Activated CD4-positive, alpha-beta T cell treated with anti-CD3 and anti-CD28 coated beads, Interleukin-2, amount 10 ng/mL, durations not matched to agents 24 days and 14 days (primary cell): ENCODE measurements at regions not wholly inside any gene's neighbourhood (a gene's known extent, or its start where the extent isn't known, plus 50 kb on each side); places are given as distances from the start of the nearest gene placed in this dataset.

ENCODE experiments used
- DNase-seq: peaks from one replicate; pipeline ENCODE4 v3.0.0; 2022
- H3K27ac Mint-ChIP-seq: one replicate; pipeline ENCODE4 v1.8.0; 2022; ENCODE audit warnings: mild to moderate bottlenecking, mixed read lengths
- H3K27me3 Mint-ChIP-seq: one replicate; pipeline ENCODE4 v1.8.0; 2022; ENCODE audit warnings: mixed read lengths
- H3K36me3 Mint-ChIP-seq: one replicate; pipeline ENCODE4 v1.8.0; 2022; ENCODE audit warnings: low read depth, mild to moderate bottlenecking, mixed read lengths
- H3K4me1 Mint-ChIP-seq: one replicate; pipeline ENCODE4 v1.8.0; 2021; ENCODE audit warnings: mixed read lengths
- H3K4me3 Mint-ChIP-seq: one replicate; pipeline ENCODE4 v1.8.0; 2022; ENCODE audit warnings: mild to moderate bottlenecking, moderate library complexity, mixed read lengths
- H3K9me3 Mint-ChIP-seq: one replicate; pipeline ENCODE4 v1.8.0; 2021; ENCODE audit warnings: mixed read lengths
- intact Hi-C: fragments of 100-400 bp; cut with micrococcal nuclease; formaldehyde crosslinking; loops from one replicate; pipeline ENCODE4 v1.15.1; 2023

- no peak for DNase-seq
- intact Hi-C loops: no loop called here
- no peaks in the 10 kb centered on the region for H3K27me3 Mint-ChIP-seq
- no peak overlapping the region for H3K27ac Mint-ChIP-seq
- H3K9me3 Mint-ChIP-seq: no peaks in the 10 kb centered on the region
- H3K36me3 Mint-ChIP-seq: no peaks in the 10 kb centered on the region
- H3K4me3 Mint-ChIP-seq: no peak overlapping the region
- no peaks in the 10 kb centered on the region for H3K4me1 Mint-ChIP-seq
These were observed 316.8 kb upstream of the CHRM2 start for GRCh38 chr7:136551618-136552017.

GRCh38 chr7:136549756-136550155, 318.7 kb upstream of the CHRM2 start:
- Mint-ChIP-seq H3K9me3 (no peaks in the 10 kb centered on the region), H3K4me3 (no peak overlapping the region), H3K36me3 (no peaks in the 10 kb centered on the region), H3K27me3 (no peaks in the 10 kb centered on the region), H3K27ac (no peak overlapping the region), H3K4me1 (no peaks in the 10 kb centered on the region)
- intact Hi-C loops: no loop called here
- no peak for DNase-seq

GRCh38 chr7:136533732-136534131, 334.7 kb upstream of the CHRM2 start:
- intact Hi-C loops: no loop called here
- peaks cover 15% of the 10 kb centered on the region for H3K9me3 Mint-ChIP-seq
- no peaks in the 10 kb centered on the region for H3K4me1 Mint-ChIP-seq
- H3K4me3 Mint-ChIP-seq: no peak overlapping the region
- DNase-seq: no peak
- H3K36me3 Mint-ChIP-seq: no peaks in the 10 kb centered on the region
- no peak overlapping the region for H3K27ac Mint-ChIP-seq
- no peaks in the 10 kb centered on the region for H3K27me3 Mint-ChIP-seq

GRCh38 chr7:136530831-136531230, 337.6 kb upstream of the CHRM2 start:
- Mint-ChIP-seq H3K36me3 (no peaks in the 10 kb centered on the region), H3K27ac (no peak overlapping the region), H3K4me3 (no peak overlapping the region), H3K27me3 (no peaks in the 10 kb centered on the region), H3K4me1 (no peaks in the 10 kb centered on the region), H3K9me3 (peaks cover 15% of the 10 kb centered on the region)
- intact Hi-C loops: no loop called here
- no peak for DNase-seq

GRCh38 chr7:136528329-136528728, 340.1 kb upstream of the CHRM2 start:
- DNase-seq: no peak
- H3K4me1 Mint-ChIP-seq: no peaks in the 10 kb centered on the region
- H3K4me3 Mint-ChIP-seq: no peak overlapping the region
- H3K36me3 Mint-ChIP-seq: no peaks in the 10 kb centered on the region
- H3K9me3 Mint-ChIP-seq: peaks cover 8% of the 10 kb centered on the region
- H3K27ac Mint-ChIP-seq: no peak overlapping the region
- no peaks in the 10 kb centered on the region for H3K27me3 Mint-ChIP-seq
- intact Hi-C loops: no loop called here

GRCh38 chr7:136527554-136527953, 340.9 kb upstream of the CHRM2 start:
- no peaks in the 10 kb centered on the region for H3K9me3 Mint-ChIP-seq
- H3K4me3 Mint-ChIP-seq: no peak overlapping the region
- no peak for DNase-seq
- no peak overlapping the region for H3K27ac Mint-ChIP-seq
- H3K4me1 Mint-ChIP-seq: no peaks in the 10 kb centered on the region
- intact Hi-C loops: no loop called here
- H3K27me3 Mint-ChIP-seq: no peaks in the 10 kb centered on the region
- H3K36me3 Mint-ChIP-seq: no peaks in the 10 kb centered on the region

- H3K27ac Mint-ChIP-seq: no peak overlapping the region
- DNase-seq: no peak
- H3K4me1 Mint-ChIP-seq: no peaks in the 10 kb centered on the region
- intact Hi-C loops: no loop called here
- H3K9me3 Mint-ChIP-seq: no peaks in the 10 kb centered on the region
- H3K36me3 Mint-ChIP-seq: no peaks in the 10 kb centered on the region
- no peaks in the 10 kb centered on the region for H3K27me3 Mint-ChIP-seq
- H3K4me3 Mint-ChIP-seq: no peak overlapping the region
These were observed 341.9 kb upstream of the CHRM2 start for GRCh38 chr7:136526408-136527105.

GRCh38 chr7:136523571-136523970, 344.9 kb upstream of the CHRM2 start:
- DNase-seq: no peak
- intact Hi-C loops: no loop called here
- Mint-ChIP-seq H3K4me1 (no peaks in the 10 kb centered on the region), H3K9me3 (no peaks in the 10 kb centered on the region), H3K4me3 (no peak overlapping the region), H3K27me3 (no peaks in the 10 kb centered on the region), H3K36me3 (no peaks in the 10 kb centered on the region), H3K27ac (no peak overlapping the region)

GRCh38 chr7:136517971-136518370, 350.5 kb upstream of the CHRM2 start:
- H3K4me3 Mint-ChIP-seq: no peak overlapping the region
- peaks cover 4% of the 10 kb centered on the region for H3K9me3 Mint-ChIP-seq
- DNase-seq: no peak
- no peak overlapping the region for H3K27ac Mint-ChIP-seq
- intact Hi-C loops: no loop called here
- H3K27me3 Mint-ChIP-seq: no peaks in the 10 kb centered on the region
- H3K36me3 Mint-ChIP-seq: no peaks in the 10 kb centered on the region
- H3K4me1 Mint-ChIP-seq: no peaks in the 10 kb centered on the region

GRCh38 chr7:136514776-136515175, 353.7 kb upstream of the CHRM2 start:
- Mint-ChIP-seq H3K4me3 (no peak overlapping the region), H3K27me3 (no peaks in the 10 kb centered on the region), H3K36me3 (no peaks in the 10 kb centered on the region), H3K4me1 (no peaks in the 10 kb centered on the region), H3K27ac (no peak overlapping the region), H3K9me3 (peaks cover 4% of the 10 kb centered on the region)
- DNase-seq: no peak
- intact Hi-C loops: no loop called here

- intact Hi-C loops: no loop called here
- peaks cover 4% of the 10 kb centered on the region for H3K9me3 Mint-ChIP-seq
- no peaks in the 10 kb centered on the region for H3K4me1 Mint-ChIP-seq
- DNase-seq: no peak
- no peaks in the 10 kb centered on the region for H3K36me3 Mint-ChIP-seq
- H3K4me3 Mint-ChIP-seq: no peak overlapping the region
- no peak overlapping the region for H3K27ac Mint-ChIP-seq
- no peaks in the 10 kb centered on the region for H3K27me3 Mint-ChIP-seq
These were observed 354.7 kb upstream of the CHRM2 start for GRCh38 chr7:136513744-136514143.

GRCh38 chr7:136509466-136509865, 359.0 kb upstream of the CHRM2 start:
- DNase-seq: no peak
- Mint-ChIP-seq H3K27ac (no peak overlapping the region), H3K4me3 (no peak overlapping the region), H3K27me3 (no peaks in the 10 kb centered on the region), H3K9me3 (peaks cover under 1% of the 10 kb centered on the region), H3K4me1 (no peaks in the 10 kb centered on the region), H3K36me3 (no peaks in the 10 kb centered on the region)
- intact Hi-C loops: no loop called here

GRCh38 chr7:136502162-136502561, 366.3 kb upstream of the CHRM2 start:
- intact Hi-C loops: no loop called here
- H3K4me1 Mint-ChIP-seq: no peaks in the 10 kb centered on the region
- no peak overlapping the region for H3K4me3 Mint-ChIP-seq
- no peak overlapping the region for H3K27ac Mint-ChIP-seq
- H3K9me3 Mint-ChIP-seq: no peaks in the 10 kb centered on the region
- no peaks in the 10 kb centered on the region for H3K36me3 Mint-ChIP-seq
- H3K27me3 Mint-ChIP-seq: no peaks in the 10 kb centered on the region
- DNase-seq: no peak

- Mint-ChIP-seq H3K27ac (no peak overlapping the region), H3K27me3 (no peaks in the 10 kb centered on the region), H3K36me3 (no peaks in the 10 kb centered on the region), H3K9me3 (no peaks in the 10 kb centered on the region), H3K4me3 (no peak overlapping the region), H3K4me1 (no peaks in the 10 kb centered on the region)
- no peak for DNase-seq
- intact Hi-C loops: no loop called here
These were observed 367.3 kb upstream of the CHRM2 start for GRCh38 chr7:136501151-136501550.

GRCh38 chr7:136496551-136496950, 371.9 kb upstream of the CHRM2 start:
- Mint-ChIP-seq H3K9me3 (peaks cover 5% of the 10 kb centered on the region), H3K36me3 (no peaks in the 10 kb centered on the region), H3K4me3 (no peak overlapping the region), H3K27me3 (no peaks in the 10 kb centered on the region), H3K4me1 (no peaks in the 10 kb centered on the region), H3K27ac (no peak overlapping the region)
- intact Hi-C loops: no loop called here
- DNase-seq: no peak
